Medulla oblongata (tissue), 1 donor: ENCODE measurements at regions not wholly inside any gene's neighbourhood (a gene's known extent, or its start where the extent isn't known, plus 50 kb on each side); places are given as distances from the start of the nearest gene placed in this dataset.

ENCODE experiments used
- DNase-seq: peaks from one replicate; pipeline ENCODE4 v3.0.0-alpha.2; 2015; ENCODE audit errors: extremely low spot score

DNA sequence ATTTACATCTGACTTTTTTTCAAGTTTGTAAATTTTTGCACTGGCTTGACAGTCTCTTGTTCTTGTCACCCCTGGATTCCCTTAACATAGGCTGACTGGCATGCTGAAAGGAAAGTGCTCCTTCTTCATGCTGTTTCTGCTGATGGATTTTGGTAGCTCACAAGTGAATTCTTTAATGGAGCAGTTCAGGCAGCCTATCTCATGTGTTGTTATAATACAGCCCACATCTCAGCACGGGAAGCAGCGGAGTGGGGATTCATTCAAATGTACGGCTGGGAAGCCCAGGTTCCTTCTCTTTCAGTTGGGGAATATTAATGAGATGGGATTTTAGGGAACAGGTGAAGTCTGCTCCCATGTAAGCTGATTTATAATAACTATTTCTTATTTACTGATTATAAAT lies 142.8 kb downstream of the CD8B2 start:
- no peak for DNase-seq

DNA sequence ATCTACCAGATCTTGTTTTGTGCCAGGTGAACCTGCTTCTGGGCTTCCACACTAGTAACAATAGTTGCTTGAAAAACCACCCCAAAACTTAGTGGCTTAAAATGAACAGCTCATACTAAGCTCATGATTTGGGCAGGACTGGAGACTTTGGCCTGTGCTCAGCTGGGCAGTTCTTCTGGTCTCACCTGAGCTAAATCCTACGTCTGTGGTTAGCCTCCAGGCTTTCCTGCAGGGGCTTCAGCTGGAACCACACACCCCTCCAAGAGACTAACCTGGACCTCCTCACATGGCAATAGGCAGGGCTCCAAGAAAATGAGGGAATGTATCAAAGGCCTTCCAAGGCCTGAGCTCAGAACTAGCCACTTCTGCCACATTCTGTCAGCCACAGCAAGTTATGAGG lies 144.1 kb downstream of the CD8B2 start:
- no peak for DNase-seq

DNA sequence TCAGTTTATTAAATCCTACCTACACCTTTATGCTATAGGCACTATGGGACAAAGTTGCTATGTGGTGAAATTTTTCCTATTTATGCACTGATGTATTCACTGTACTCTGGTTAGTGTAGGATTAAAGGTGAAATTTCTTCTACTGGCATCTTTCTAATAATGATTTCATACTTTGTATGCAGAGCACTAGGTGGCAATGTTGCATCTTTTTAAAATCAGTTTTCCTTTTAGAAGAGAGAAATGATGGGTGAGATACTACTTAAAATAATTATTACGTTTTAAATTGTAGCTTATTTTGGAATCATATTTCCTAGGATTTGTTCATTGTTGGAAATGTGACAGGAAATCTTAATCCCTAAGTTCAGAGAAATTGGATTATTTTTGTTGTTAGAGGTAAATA lies 150.9 kb downstream of the CD8B2 start:
- DNase-seq: peak; percentile 23

DNA sequence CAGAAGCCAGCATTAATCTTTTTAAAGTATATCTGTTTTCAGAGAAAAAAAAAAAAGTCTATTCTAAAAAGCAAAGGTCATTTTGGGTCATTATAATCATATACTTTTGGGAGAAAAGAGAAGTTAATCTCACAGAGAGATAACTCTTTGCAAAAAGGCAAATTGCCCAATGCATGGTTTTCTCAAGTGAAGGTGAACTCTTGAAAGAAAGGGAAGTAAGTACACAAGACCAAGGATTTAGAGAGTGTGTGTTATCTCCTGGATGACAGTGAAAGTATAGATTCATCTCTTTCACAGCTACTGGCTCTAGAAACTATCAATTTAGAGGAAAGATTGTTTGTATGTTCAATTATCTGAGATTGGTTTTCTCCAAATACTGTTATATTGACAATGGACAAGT lies 151.4 kb downstream of the CD8B2 start:
- DNase-seq: no peak

DNA sequence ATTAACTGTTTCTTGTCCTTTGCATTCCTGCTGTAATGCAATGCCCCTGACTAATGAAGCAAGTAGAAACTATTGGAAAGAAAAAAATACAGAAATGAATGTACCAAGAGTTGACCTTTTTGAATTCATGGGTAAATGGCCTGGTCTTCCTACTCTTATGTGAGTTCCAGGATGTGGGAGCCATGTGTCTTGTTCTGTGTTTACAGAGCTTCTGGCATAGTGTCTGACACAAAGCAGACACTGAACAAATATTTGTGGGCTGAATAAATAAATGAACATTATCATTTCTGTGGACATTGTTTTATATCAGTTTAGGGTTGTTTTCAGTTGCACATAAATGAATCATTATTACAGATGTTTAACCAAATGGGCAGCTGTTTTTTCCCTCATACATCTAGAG lies 155.5 kb downstream of the CD8B2 start:
- DNase-seq: no peak

DNA sequence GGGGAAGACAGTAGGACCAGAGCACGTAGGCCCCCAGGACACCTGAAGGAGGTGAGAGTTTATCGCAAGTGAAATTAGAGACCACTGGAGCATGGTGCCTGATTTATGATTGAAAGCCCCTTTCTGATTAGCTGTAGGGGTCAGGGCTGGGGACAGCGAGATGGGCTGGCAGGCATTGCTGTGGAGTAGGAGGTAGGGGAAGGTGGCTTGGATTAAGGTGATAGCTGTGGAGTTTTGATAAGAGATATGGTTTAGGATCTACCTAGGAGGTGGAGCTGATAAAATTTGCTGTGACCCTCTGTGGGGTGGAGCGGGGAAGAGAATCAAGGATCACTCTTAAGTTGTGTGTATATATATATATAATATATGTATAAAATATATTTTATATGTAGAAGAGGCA lies 157.5 kb downstream of the CD8B2 start:
- no peak for DNase-seq

DNA sequence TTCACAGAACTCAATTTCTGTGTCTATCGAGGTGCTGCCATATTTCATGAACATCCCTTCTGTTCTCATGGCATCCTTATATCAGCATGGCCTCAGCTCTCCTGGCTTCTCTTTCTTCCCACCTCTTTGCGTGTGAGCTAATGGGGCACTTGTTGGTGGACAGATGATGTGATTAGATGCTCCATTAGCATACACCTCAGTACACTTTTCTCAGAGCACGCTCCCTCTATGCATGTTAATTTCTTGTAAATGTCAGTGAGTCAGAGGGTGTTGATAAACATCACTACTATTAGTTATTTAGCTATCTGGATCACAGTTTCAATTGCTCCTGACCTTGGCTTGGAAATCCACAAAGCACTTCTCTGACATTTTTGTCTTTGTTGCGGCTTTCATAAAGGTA lies 159.4 kb downstream of the CD8B2 start:
- DNase-seq: no peak

DNA sequence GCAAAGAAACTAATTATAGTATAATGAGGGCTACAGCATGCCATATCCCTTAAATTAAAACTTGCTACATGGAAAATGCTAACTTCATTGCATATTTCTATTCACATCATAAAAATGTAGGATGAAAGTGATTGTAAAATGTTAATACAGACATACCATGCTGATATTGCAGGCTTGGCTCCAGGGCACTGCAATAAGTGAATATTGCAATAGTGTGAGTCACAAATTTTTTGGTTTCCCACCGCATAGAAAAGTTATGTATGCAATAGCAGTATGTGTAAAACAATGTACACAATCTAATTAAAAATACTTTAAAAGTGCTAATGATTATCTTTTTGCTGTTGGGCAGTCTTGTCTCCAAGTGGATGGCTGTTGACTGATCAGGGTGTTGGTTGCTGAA lies 162.1 kb downstream of the CD8B2 start:
- DNase-seq: no peak

DNA sequence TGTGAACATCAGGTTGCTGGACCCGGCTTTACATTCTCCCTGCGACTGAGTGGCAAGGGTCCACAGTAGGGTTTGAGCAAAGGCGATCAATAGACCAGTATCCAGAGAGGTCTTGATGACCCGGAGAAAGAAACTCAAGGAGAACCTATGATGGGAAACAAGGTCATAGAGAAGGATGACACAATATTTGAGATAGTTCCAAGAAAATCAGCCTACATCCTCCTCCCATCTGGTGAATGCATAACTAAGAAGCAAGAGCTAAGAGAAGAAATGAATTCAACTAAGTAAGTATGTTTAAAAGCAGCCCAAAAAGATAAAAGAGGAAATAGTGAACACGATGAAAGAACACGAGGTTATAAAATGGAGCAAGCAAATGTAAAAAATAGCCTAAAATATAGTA lies 166.3 kb downstream of the CD8B2 start:
- DNase-seq: no peak

DNA sequence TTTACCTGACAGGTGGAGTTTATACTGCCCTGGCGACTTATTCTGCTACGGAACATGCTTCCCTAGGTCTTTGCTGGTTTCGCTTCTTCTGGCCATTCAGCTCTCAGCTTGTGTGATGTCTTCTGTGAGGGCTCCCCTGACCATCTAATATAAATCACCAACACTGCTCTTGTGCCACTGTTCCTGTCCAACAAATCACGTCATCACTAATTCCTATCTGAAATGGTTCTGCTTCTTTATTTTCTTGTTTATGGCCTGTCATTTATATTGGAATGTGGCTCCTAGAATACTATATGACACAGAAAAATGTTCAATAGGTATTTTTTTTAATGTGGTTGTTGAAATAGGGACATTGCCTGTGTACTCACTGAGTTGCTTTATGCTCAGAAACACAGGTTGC lies 171.5 kb downstream of the CD8B2 start:
- no peak for DNase-seq

DNA sequence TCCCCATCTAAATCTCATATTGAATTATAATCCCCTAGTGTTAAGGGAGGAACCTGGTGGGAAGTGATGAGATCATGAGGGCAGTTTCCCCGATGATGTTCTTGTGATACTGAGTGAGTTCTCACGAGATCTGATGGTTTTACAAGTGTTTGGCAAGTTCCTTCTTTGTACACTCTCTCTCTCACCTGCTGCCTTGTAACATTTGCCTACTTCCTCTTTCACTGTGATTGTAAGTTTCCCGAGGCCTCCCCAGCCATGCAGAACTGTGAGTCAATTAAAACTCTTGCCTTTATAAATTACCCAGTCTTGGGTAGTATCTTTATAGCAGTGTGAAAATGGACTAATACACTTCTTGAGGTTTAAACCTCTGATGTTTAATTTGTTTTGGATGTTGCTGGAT lies 177.5 kb downstream of the CD8B2 start:
- DNase-seq: no peak

DNA sequence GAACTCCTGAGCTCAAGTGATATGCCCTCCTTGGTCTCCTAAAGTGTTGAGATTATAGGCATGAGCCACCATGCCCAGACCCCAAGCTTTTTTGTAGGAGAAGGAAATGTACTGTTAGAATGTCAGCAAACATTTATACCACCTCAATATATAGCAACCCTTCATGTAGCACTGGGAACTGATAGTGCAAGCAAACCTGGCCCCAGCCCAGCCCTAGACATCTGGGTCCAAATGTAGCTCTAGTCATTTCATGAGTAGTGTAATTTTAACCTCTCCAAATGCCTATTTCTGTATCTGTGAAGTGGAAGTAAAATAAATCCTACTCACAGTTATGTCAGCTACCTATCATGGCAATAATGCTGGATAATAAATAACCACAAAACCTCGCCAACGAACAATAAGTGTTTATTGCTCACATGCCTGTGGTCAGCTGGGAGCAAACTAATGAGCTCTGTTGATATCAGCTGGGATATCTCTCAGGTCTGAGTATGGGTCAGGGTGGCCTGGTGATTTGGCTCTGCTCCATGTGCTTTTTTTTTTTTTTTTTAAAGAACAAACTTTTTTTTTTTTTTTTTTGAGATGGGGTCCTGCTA lies 180.4 kb downstream of the CD8B2 start:
- DNase-seq: no peak

DNA sequence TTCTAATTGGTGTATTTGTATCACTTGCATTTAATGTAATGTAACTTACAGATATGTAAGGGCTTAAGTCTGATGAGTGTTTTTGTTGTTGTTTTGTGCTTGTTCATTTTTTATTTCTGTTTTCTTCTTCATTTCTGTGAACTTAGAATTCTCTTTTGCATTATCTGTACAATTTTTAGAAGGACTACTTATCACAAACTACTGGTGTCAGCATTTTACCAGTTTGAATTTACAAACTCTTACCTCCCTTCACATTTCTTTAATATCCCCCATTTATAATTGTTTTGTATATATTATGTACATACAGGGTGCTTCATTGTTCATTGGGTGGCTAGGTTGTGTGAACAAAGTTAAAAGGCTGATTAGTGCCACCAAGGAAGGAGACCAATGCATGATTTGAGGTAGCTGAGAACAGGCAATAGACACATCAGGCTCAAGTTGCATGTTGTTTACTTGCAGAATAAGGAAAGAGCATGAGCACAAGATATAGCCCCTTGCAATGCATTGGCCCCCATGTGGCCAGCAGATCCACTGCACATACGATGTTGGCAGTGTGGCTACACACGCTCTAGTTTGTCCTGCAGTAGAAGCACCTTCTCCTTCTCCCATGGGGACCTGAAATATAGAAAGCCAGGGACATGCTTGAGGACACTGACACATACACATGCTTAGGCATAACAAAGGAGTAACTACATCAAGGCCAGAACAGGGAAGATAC lies 198.2 kb downstream of the CD8B2 start:
- DNase-seq: no peak

DNA sequence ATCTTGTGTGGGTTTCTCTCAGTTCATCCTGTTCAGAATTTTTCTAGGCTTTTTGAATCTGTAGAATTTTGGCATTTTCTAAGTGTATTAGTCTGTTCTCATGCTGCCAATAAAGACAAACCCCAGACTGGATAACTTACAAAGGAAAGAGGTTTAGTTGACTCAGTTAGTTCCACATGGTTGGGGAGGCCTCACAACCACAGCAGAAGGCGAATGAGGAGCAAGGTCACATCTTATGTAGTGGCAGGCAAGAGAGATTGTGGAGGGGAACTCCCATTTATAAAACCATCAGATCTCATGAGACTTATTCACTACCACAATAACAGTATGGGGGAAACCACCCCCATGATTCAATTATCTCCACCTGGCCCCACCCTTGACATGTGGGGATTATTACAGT lies 199.2 kb downstream of the ST6GAL2 start:
- no peak for DNase-seq

DNA sequence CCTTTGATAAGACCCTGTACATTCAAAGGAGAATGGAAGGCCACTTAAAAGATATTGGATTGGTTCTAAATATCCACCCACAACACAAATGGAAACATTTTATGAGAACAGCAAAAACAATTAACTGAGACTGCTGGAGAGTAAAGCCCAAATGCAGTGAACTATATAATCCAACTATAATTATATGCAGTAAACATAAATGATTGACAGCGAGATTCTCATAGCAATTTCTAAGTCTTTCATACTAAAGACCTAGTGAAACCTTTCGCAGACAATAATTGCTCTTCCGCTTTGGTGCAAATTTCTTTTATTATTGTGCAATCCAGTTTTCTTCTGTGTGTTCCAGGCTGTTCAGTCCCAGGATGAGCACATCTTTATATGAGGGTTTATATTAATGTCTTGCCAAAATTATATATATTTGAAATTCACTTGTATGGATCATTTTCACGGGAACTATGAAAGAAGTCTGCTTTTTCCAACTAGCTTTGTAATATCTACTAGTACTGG lies 190.9 kb downstream of the ST6GAL2 start:
- no peak for DNase-seq

DNA sequence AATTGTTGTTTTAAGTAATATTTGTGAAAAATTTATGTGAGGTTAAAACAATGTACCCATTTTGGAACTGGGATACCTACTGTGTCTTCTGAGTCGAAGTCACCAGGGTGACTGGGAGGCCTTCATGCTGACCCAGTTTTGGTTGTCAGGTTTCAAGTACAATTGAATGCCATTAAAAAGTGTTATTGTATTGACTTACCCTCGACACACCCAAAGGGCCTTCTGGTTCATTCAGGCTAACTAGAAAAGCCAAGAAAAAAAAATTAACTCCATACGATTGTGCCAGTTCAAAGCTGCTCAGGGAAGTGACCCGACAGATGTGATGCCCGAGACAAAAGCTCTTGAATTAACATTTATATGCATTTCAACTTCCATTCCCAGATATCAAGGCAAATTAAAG lies 190.0 kb downstream of the ST6GAL2 start:
- no peak for DNase-seq

DNA sequence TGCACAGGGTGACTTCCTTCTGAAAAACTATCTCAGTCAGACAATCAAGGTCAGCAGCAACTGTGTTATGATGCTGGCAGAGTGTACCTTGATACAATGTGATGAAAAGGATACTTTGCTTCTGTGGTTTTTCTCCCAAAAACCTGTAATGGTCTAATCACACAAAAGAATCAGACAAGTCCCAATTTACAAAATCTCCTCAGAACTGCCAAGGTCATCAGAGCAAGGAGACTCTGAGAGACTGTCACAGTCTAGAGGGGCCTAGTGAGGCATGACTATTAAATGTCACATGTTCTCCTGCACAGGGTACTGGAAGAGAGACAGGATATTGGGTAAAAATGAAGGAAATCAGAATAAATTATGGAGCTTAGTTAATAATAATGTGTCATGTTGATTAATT lies 185.4 kb downstream of the ST6GAL2 start:
- no peak for DNase-seq

DNA sequence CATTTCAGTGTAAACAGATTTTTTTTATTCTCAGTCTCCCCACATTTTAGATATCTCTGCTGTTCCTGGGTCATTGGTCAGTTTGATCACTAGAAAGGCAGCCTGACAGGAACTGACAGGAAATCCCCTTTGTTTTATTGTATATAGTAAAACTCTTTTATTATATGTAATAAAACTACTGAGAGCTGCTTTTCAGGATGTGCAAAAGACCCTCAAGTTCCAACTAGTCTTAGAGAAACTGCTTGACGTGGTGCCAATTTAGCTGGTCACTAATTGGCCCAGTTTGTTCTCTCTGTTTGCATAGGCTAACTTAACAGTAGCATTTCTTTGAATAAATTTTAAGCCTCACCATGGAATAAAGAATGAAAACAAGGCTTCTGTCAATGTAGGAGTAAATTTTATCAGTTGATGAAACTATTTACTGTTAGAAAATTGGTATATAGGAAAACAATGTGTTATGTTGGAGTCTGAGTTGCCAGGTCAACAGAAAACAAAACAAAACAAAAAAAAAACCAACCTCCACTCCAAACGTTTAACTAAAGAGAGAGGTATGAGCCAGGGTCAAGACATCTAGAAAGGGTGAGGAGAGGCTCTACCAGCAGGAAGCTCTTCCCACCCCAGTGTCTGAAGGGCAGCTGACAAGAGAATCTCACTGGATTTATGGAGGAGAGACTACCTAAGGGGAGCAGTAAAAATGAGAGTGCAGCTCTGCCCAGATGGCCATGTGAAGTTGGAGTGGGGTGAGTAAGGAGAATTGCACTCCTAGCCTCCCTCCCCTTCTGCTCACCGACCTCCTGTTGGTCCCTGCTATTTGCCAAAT lies 184.6 kb downstream of the ST6GAL2 start:
- DNase-seq: no peak

DNA sequence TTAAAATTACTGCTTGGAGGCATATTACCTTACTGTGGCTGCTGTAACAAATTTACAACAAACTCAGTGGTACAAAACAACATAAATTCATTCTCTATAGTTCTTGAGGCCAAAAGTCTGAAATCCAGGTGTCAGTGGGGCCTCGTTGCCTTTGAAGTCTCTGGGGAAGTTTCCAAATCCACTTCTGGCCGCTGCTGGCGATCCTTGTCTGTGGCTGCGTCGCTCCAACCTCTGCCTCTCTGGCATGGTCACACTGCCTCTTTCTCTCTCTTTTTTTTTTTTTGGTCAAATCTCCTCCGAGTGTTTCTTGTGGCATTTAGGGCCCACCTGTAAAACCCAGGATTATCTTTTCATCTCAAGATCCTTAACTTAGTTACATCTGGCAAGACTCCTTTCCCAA lies 182.8 kb downstream of the ST6GAL2 start:
- no peak for DNase-seq

DNA sequence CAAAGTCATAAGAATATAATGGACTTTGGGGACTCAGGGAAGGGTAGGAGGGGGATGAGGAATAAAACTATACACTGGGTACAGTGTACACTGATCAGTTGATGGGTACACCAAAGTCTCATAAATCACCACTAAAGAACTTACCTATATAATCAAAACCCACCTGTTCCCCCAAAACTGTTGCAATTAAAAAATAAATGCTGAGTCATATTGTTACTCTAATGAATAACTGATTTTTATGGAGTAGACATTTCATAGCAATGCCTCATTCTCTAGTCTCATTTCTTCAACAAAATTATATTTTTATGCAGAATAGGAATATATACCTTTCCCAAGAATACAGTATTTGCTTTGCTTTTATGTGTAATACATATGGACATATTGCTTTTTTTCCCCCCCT lies 181.2 kb downstream of the ST6GAL2 start:
- DNase-seq: no peak

DNA sequence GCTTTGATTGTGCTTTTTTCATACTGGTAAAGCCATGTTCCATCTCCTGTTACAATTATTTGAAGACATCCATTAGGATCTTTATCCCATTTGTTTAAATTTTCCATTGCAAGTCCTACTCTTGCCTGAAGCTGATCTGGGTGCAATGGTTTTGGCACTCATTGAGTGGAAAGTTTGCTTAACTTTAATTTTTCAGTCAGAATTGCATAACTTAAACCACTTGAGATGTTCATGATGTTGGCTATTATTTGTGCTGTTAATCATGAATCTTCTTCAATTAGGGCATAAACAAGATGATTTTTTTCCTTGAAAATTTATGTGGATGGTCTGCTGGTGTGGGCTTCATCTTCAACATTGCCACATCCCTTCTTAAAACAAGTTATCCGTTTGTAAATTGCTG lies 180.1 kb downstream of the ST6GAL2 start:
- DNase-seq: no peak

DNA sequence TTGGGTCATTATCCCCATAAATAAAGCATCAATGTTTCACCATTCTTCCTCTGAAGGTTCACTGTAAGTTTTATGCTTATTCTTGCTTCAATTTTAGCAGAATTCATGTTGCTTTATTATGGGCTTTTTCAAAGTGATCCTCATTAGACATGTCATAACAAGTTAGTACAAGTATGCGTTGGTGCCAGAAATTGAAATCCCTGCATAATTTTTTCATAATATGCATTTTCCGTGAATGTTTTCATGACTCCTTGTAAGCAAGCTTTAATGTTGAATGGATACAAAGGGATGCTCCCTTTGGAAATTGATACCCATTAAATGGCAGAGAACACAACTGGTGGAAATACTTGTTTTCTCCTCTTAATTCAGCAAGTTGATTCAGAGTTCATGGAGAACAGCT lies 179.7 kb downstream of the ST6GAL2 start:
- no peak for DNase-seq

DNA sequence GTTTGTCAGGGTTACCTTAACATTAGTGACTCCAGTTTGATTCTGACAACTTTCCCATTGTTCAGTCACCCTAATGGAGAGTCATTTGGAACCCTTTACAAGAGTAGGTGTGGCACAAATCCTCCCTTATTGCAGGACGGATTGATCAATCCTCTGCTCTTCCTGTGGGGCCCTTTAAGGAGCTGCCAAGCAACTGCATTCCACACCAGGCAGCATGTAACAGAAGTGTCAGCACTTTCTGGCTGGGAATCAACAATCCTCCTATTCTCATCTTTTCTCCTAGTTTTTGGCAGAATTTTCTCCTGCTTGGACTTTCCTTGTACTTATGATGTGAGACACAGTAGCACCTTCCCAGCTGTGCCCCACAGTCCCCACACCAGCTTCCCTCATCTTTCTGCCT lies 177.8 kb downstream of the ST6GAL2 start:
- DNase-seq: no peak
